NOMO-1 treated with DMSO at 0.1 percent for 48 hours (cell line): ENCODE measurements at regions not wholly inside any gene's neighbourhood (a gene's known extent, or its start where the extent isn't known, plus 50 kb on each side); places are given as distances from the start of the nearest gene placed in this dataset.

Experiments used
- DNase-seq: peaks from one replicate; lab custom pipeline; 2025; ENCODE audit not compliant: unreplicated experiment; lab: John Stamatoyannopoulos, UW

GRCh38 chr4:128393101-128393704 is 105.6 kb upstream of the PGRMC2 start:
- peak; percentile 86 for DNase-seq

DNA sequence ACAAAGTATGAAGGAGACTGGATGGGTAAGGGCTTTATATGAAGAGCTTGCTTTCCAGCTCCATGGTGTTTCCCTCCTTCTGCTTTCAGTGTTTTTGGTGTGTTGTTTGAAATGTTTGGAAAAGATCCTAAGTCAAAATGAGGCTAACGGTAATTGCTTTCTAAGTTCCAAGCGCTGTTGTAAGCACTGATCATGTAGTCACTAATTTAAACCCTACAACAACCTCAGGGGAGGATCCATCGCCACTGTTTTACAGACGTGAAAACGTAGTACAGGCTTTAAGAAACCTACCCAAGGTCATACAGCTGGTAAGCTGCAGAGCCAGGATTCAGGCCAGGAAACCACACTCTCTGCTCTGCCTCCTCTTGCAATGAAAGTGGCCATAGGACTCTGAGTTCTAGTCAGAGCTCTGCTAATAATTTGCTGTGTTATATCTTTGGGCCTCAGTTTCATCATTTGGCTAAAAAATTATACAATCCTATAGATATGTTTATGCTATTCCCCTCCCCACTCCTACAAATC is 102.9 kb upstream of the PGRMC2 start:
- DNase-seq: no peak

- no peak for DNase-seq
Observed at GRCh38 chr4:128388796-128389195, 101.2 kb upstream of the PGRMC2 start.

GRCh38 chr4:128388352-128388630 is 100.7 kb upstream of the PGRMC2 start:
- DNase-seq: no peak

- no peak for DNase-seq
Observed at GRCh38 chr4:128387600-128388351, 100.2 kb upstream of the PGRMC2 start.

GRCh38 chr4:128386761-128387599 is 99.4 kb upstream of the PGRMC2 start:
- peak; percentile 85 for DNase-seq

- peak; percentile 70 for DNase-seq
Observed at GRCh38 chr4:128385683-128386304, 98.2 kb upstream of the PGRMC2 start.

- no peak for DNase-seq
Observed at GRCh38 chr4:128384765-128385598, 97.4 kb upstream of the PGRMC2 start.

DNA sequence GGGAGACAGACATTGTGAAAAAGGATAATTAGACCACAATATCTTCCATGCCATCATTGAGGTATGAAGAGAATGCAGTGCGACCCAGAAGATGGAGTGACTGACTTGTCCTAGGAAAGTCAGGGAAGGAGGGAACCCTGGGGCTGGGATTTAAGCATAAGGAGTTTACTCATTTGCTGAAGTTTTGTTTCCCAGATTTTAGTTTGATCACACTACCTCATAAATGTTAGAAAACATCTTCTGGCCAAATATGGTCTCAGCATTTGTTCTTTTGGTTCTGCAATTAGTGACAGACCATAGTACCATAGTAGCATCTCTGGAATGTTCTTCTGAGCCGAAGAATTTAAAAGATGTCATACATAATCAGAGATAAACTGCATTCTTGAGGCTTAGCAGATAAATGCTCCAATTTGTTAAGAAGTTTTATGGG is 96.5 kb upstream of the PGRMC2 start:
- DNase-seq: no peak

DNA sequence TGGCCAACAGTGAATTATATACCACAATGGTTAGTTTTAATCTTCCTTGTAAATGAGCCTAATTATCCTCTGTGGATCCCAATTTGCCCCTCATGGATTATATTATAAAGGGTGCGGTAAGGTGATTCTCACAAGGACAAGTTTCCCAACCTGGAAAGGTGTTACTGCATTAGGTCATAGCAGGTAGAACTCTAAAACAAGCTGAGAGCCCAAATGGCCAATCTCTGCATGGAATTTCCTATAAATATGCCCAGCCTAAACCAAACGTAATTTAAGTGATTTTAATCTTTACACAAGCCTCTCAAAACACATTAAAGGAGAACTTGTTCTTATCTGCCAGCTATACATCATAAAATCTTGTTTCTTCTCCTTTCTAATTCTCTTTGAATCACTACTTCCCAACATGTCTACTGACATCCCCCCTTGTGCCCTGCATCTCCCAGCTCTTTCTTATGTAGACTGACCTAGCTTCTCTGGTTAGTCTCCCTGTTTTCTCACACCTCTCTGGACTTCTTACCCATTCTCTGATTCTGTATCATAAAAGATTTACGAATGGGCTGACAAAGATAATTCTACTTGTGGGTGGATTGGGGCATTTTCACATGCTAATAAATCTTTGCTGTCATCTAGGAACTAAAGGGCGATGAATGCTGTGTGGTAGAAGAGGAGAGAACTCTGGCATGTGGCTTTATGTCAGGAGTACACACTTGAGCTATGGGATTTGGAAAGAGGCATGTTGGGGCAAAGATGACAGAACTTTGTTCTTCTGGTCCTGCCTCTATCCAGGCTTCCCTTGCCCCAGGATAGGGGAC is 94.3 kb upstream of the PGRMC2 start:
- no peak for DNase-seq

- DNase-seq: no peak
Observed at GRCh38 chr4:128380306-128380705, 92.7 kb upstream of the PGRMC2 start.

DNA sequence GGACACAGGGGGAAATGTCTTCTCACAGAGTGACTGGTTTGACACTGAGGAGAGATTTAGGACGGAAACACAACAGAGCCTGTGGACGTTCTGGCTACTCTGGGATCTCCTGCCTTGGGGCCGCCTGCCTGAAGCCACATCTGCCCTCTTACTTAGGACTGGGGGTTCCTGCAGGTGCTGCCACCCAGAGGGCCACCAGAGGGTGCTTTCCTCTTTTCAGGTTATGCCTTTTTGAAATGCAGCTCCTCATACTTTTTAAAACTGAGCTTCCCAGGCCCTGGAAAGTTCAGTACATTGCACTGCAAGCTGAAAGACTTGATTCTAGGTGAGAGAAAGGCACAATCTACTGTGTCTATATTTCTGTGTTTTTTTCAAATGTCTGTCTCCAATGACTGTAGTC is 92.2 kb upstream of the PGRMC2 start:
- DNase-seq: peak; percentile 9

DNA sequence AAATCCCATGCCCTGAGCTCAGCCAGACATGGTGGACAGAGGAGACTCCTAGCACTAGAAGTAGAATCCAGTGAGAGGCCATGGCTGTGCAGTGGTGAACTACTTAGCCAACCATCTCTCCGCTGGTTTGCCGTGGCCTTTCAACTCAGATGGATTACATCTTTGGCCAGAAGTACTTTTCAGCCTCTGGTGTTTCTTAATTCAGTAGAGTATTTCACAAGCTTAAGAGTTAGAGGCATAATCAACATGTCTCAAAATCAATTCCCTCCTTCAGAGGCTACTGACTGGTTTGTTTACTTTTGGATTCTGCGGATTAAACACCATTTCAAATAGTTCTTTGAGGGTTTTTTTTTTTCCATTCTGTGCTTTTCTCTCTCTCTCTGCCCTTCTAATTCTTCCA is 91.1 kb upstream of the PGRMC2 start:
- no peak for DNase-seq

DNA sequence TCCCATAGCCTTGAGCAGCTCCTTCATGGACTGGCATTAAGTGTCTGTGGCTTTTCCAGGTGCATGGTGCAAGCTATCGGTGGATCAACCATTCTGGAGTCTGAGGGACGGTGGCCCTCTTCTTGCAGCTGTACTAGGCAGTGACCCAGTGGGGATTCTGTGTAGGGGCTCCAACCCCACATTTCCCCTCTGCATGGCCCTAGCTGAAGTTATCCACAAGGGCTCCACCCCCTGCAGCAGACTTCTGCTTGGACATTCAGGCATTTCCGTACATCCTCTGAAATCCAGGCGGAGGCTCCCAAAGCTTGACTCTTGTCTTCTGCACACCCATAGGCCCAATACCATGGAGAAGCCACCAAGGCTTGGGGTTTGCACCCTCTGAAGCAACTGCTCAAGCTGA is 89.3 kb upstream of the PGRMC2 start:
- no peak for DNase-seq

DNA sequence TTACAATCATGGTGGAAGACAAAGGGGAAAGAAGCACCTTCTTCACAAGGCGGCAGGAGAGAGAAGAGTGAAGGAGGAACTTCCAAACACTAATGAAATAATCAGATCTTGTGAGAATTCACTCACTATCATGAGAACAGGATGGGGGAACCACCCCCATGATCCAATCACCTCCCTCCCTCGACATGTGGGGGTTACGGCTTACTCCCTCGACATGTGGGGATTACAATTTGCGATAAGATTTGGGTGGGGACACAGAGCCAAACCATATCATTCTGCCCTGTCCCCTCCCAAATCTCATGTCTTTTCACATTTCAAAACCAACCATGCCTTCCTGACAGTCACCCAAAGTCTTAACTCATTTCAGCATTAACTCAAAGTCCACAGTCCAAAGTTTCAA is 88.7 kb upstream of the PGRMC2 start:
- no peak for DNase-seq

DNA sequence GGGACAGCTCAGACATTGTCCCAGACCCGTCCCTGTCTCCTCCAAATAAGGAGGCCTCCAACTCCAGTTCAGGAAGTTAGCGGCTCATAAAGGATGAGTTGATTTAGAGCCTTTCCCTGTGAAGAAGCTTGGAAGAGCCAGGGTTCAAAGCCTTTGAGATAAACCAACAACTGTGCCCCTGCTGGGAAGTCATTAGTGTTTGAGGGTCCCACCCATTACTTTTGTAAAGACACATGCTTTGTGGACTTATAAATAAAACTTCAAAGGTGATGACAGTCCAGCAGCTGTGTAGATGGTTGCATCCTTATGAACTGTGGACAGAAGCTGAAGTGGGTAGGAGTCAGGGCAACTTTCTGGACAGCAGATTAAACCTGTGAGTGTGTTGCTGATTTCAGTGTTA is 86.0 kb upstream of the PGRMC2 start:
- DNase-seq: no peak

DNA sequence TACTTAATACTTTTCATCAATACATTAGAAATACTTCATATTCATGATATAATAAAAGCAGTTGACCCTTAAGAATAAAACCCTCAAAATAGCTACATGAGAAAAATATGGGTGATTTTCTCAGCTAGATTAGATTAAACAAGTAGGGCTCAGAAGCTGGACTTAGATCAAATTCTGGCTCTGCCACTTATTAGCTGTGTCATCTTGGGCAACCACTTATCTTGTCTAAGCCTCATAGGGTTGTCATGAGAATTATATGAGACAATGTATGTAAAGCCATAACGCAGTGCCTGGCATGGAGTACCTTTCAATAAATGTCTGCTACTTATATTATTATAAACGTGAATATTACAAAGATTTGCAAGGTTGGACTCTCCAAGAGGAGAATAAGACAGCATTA is 84.3 kb upstream of the PGRMC2 start:
- DNase-seq: no peak

DNA sequence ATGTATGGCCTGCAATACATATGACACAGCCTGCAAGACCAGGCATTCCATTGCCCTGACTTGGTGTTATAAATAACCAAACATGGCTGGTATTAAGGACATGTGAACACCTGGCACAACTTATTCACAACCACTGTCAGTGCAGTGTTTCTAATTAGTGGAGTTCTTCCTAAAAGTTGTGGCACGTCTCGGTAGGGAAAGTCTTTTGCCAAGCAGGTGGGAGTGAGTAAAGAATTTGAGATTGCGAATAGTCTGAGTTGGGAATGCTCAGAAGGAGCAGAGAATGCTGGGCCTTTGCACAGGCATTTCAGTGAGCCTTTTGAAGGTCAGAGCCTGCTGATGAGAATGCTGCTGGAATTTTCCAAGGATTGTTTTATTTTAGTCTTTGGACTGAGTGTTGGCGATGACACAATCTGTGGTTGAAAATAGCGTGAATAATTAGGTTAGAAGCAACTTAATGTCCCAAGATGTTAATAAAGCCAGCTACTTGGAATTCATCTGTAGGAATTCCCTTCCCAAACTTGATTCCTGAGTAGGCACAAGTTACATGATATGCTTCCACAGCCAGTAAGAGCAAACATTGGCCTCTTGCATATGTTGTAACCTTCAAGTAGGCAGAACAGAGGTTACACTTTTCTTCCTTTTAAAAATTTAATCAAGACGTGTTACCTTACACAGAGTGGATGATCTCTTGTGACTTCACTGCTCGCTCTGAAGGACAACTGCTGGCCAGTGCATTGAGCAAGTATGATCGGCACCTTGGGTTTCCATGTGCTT is 83.6 kb upstream of the PGRMC2 start:
- no peak for DNase-seq

- DNase-seq: no peak
Observed at GRCh38 chr4:128366212-128366611, 78.6 kb upstream of the PGRMC2 start.
